HG03521 (cell line): ENCODE measurements at regions not wholly inside any gene's neighbourhood (a gene's known extent, or its start where the extent isn't known, plus 50 kb on each side); places are given as distances from the start of the nearest gene placed in this dataset.

Source experiments
- ATAC-seq: cut with Tn5 transposase; IDR thresholded peaks from one replicate; pipeline ENCODE4 v1.9.1; 2021; ENCODE audit warnings: mild to moderate bottlenecking, moderate library complexity; ENCODE audit not compliant: unreplicated experiment

DNA sequence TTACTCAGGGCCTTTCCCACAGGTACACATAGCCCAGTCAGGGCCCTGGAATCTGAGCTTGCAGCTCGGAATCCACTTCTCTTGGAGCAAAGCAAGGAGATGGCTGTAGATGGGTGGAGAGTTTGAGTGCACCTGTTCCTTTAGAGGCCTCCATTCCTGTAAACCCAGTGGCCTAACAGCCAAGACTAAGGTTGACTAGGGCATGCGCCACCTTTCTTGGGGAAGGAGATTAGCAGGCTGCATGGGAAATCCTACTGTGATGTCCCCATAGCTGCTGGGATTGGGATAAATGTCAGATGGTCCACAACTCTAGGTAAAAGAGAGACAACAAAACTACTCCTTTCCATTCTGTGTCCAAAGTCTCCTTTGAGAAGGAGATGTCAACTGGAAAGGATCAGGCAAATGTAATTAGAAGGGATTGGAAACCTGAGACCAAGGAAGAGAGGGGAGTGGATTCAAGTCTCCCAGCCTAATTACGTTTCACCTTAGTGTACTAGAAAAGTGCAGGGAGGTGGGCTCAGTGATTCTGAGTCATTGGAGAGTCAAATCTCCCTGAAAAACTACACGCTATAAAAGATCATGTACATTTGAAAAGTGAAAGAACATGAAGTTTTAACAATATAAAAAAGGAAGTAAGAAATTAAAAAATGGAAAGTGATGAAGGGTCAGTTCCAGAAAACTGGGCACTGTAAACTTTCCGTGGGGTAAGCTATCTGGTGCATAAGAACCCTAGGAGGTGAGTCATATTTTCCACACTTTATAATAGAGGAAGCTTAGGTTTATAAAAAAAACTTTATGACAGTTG lies 104.2 kb downstream of the SEC61B start:
- ATAC-seq = no peak

DNA sequence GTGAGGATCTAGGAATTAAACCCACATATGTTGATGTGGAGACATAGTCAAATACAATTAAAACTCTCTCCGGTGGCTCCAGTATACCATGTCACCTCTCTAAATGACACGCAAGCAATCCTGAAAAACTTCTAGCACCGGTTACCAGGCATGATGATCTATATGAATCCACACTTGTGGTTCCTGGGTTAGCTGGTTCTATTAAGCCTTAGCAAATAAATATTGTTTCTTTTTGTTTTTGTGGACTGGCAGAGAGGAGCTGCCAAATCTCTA lies 104.8 kb downstream of the SEC61B start:
- ATAC-seq = no peak

DNA sequence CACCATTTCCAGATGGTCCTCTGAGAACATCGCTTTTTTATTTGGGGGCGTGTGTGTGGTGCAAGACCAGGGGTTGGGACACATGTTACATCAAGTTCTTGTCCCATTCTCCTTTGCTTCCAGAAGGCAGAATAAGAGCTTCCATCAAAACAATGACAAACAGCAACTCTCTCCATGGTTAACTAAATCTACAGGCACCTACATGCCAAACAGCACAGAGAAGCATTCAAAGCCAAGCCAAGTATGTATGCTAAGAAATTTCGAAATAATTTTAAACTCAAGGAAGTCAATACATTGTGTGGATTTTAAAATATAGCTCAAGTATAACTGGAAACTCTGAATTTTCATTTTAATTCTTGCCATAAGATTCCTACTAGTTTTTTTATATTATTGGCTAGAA lies 105.6 kb downstream of the SEC61B start:
- ATAC-seq = no peak

DNA sequence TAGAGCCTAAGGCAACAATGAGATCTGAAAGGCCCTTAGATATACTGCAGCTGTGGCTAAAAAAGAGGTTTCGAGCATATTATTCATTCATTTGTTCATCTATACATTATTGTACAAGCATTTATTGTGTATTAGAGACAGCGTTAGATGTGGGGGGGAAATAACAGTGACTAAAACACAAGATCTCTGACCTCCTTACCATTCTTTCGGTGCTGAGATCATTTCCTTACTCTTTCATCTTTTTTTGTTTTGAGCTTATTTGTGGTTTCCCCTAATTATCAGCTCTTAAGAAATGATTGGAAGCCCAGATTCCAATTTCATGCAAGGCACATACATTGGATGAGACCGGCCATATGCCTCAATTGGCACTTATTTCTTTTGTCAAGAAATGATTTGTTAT lies 113.2 kb downstream of the SEC61B start:
- no peak for ATAC-seq

DNA sequence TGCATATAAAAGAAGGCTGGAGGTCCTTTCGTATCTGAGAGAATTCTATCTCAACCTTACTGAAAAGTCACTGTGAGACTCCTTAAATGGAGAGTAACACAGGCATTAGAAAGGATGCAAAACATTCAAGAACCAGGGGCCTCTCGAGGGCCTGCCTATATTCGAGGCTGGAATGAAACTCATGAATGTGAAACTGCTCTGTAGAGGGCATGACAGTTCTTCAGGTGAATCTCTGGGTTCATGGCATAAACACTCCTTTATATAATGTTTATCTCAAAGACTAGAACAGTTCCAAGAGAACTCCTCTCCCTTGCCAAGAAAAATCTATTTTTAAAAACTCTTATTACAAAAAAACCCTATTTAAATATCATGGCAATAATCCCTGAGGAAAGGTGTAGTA lies 113.9 kb downstream of the SEC61B start:
- no peak for ATAC-seq

DNA sequence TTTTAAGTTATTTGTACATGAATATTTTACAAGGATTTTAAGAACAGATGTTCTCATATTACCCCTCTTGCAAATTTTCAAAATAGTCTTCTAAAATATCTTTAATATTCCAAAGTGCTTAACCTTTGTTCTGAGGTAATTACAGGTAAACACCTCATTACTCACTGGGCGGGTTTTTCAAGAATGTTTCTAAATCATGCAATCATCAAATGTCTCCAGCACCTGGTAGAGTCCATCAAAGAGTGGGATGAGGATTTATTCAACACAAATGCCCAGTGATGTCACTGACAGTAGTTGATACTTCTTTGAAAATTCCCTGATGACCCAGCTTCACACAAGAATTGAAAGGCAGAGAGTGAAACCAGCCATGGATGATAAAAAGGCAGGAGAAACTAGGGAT lies 114.4 kb downstream of the SEC61B start:
- no peak for ATAC-seq

DNA sequence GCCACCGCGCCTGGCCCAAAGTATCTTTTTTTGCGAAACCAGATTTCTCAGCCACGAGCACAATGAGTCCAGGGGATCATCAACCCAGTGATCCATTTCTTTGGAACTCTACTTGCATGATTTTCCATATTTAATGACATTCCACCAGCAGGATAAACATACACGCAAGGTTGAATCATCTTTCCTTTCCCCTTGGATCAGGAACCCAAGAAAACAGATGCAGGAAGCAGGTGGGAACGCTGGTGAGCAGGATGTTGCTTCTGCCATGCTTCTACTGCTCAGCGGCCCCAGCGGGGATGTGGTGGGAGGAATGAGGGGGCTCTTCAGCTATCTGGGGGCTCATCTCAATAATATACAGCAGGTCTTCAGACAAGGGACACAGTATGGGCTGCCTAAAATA lies 118.2 kb downstream of the SEC61B start:
- no peak for ATAC-seq

DNA sequence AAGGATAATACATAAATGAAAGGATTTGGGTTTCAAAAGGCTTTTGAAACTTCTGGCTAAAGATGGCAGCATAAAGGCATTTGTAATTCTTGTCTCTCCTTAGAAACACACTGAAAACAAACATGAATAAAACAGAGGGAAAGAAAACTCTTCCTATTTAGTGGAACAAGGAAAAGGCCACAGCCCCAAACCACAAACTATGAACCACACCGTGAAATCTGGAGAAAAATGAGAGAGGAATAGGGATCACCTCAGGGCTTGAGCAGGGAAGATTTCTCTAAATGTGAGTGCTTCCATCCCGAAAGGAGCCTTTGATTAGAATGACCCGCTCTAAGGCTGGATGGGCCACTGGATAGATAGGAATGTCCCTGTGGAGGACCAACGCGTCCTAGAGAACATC lies 119.6 kb downstream of the SEC61B start:
- ATAC-seq = no peak

DNA sequence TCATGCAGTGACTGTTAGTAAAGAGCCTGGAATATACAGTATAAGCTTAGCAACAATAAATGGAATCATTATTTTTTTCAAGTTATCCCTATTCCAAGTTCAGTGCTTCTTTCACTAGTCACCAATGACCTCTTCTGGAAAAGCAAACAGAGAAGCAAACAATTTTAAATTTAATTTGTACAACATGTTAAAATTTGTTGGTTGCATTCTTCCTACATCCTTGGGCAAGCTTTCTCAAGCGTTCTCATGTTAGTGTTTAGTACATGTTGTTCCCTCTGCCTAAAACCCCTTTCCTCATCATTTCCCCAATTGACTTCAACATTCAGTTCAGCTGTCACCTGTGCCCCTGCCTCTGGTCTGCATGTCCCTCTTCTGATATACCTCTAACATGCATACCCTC lies 123.4 kb downstream of the SEC61B start:
- no peak for ATAC-seq

DNA sequence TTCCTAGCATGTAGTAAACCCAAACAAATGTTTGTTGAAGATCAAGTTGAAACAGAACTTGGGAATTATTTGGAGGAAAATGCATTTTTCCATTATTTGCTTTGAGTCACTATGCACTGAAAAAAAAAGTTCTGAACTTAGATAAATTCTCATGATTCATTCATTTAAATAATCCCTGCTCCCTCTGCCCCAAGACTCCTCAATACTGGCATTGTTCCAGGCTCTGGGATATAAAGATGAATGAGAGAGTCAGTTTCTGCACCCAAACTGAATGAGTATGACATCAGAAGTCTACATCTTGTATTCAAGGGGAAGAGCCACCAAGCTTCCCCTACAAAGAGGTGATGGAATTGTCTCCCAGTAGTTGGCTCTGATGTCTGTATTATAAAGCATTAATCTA lies 123.9 kb downstream of the SEC61B start:
- no peak for ATAC-seq

DNA sequence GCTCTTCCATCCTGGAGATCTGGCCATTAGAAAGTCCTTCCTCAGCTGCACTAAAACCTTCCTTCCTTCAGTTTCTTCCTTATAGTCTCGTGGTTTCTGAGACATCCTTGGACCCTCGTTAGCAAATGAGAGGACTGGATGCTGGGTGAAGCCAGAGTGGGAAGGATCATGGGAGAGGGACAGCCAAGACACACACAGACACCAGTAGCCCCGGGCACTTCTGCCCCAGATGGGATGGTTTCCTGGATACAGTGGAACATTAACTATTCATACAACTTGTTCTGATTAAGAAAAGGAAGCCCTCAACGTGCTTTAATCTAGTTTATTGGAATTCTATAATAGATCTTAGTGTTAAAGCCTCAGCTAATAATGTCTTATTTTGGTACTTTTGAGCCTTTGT lies 125.5 kb downstream of the SEC61B start:
- ATAC-seq = no peak

DNA sequence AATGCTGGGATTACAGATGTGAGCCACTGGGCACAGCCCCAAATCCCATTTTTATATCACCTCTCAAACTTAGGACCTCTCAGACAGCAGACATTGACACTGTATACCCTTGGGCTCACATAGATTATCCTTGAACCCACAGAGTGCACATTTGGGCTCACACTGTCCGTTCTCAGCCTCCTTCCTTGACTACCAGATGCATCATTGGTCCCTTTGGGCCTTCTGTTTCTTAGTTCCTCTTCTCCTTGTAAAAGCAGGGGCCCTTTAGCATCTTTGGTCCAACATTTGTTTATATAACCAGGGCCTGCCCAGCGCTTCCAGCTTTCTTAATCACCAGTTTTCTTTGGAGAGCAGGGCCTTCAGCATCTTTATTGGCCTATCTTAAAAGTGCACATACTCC lies 126.2 kb downstream of the SEC61B start:
- no peak for ATAC-seq

DNA sequence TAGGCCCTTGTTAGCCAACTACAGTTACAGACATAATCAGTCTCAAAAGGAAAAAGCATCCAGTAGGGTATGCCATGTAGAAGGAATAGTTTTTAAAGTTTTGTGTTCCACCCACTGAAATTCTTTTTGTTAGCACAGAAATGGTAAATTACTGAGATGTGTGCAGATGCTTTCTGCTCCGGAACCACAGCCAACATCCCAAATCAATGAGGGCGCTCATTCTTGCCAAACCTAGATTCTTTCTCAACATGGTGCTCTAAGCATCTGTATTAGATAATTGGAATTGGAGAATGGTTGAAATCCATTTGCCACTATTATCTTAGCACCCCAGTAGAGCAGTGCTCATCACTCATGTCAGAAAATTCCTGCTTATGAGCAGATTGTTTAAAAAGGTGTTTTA lies 127.8 kb downstream of the SEC61B start:
- no peak for ATAC-seq

DNA sequence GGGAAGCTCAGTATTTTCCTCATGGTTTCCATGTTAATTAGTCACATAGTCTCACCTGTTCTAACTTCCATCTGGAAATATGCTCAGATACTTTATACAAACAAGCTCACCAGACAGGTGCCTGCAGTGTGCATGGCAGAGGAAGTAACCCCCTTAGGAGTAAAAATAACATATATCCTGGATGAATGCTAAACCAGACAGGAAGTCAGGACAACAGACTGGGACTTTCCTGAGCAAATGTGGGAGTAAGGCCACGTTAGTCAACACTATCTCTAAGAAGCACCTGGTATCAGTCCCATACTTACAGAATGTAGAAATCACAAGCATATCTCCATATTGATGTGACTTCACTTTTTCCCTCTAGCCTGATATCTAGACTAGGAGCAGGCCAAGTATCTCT lies 128.4 kb downstream of the SEC61B start:
- no peak for ATAC-seq

DNA sequence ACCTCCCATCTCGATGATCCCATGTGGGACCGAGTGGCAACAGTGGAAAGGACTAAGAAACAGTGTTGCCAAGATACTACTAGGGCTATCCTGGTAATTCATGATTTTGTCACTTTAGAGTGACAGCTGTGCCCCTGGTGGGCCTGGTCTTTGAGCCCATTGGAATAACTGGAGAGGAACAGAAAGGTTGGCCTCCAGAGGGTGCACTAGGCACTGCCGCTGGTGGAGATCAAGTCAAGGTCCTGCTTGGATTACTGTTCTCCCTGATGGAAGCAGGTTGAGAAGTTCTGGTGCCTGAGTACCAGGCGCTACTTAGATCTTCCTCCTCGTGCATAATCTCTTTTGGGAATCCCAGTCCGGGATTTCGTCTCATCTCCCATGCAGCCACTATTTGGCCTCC lies 129.6 kb downstream of the SEC61B start:
- ATAC-seq = no peak

DNA sequence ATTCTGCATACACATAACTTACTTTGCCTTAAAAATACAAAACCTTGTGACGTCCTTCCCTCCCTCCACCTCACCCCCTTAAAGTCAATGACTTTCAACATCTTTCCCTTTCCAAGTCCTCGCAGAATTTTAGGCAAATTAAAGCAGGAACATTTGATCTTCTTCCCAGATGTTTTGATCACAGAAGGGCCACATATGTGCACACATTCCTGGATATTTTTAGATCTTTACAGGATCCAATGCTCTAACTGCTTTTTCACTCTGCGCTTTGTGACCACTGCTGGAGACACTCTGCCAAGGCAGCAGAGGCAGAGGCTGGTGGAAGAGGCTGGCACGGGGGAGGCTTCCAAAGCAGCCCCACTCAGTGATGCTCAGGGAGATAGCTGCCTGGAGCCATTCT lies 130.7 kb downstream of the SEC61B start:
- no peak for ATAC-seq

DNA sequence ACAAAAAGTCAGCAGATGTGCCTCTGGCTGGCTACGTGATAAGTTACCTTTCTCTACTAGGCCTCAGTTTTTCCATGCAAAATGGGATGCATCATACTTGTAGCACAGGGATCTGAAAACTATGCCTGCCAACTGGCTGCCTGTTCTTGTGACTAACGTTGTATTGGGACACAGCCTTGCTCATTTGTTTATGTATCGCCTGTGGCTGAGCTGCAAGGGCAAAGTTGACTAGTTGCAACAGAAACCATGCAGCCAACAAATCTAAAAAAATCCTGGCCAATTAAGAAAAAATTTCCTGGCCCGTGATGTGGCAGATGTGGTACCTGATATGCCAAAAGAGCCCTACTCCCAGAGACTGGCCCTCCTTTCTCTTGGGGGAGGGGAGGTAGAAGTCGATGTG lies 131.3 kb downstream of the SEC61B start:
- ATAC-seq = no peak

DNA sequence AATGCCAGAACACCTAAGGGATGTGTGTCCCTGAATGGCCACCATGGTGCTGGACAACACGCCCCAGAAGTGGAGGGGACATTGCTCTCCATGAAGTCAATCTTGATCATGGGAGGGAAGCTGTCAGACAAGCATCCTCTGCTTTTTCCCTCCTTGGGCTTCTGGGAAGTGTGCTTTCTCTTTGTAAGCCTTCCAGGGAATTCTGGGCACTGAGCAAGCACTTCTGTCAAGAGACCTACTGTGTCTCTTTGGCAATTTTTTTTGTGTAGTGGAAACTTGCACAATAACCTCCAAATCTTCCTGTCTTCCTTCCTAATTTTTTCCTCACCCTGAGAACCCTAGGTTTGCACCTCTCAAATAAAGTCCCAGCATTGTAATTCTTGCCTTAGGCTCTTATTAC lies 132.0 kb downstream of the SEC61B start:
- ATAC-seq = no peak

DNA sequence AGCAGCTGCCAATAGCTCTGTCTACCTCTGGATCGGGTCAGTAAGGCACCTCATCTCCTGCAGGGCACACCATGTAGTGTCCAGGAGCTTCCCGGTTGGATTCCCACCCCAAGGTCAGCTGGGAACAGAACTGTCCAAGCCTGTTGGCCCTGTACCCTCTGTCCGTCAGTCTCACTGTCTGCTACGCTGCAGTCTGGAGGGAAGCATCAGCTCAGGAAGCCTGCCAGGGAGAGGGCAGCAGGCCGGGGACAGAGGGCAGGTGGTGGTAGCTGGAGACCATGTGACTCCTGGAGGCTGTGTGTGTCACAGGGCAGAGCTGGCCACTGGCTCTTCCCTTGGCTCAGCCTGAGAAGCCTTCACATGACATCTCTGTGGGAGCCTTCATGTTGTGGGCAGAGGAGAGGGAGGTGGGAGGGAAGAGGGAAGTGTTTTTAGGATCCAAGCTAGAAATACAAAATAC lies 134.5 kb downstream of the SEC61B start:
- no peak for ATAC-seq

DNA sequence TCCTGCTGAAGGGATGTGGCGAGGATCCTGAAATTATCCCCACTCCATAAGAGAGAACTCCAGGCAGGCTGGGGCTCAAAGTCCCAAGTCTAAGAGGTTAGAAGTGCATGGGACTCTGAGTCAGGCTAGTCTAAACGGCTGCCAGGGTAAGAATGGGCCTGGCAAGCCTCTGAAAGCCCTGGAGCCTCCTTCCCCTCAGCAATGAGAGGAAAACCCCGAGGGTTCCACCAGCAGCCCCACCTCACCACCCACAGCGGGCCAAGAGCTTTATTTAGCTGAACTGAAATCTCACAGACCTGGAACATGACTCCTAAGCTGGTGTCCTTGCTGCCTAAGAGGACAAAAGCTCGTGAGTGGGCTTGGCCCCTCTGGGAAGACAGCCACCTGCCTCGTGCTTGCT lies 135.5 kb downstream of the SEC61B start:
- ATAC-seq = no peak

DNA sequence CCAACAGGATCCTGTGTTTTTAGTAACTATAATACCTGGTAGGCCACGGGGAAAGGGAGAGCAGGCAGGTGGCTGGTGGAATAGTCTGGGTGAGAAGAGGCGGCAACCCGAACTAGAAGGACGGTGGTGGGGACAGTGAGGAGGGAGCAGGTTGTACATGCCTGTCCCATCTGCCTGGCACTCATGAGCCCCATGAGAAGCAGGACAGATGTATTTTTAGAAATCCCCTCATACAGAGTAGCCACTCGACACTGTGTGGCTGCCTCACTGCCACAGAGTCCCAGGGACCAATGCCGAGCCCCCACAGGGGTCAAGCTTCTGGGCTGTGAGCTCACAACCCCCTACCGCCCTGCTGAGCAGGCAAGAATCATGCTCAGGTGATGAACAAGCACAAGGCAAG lies 136.6 kb downstream of the SEC61B start:
- ATAC-seq = no peak

DNA sequence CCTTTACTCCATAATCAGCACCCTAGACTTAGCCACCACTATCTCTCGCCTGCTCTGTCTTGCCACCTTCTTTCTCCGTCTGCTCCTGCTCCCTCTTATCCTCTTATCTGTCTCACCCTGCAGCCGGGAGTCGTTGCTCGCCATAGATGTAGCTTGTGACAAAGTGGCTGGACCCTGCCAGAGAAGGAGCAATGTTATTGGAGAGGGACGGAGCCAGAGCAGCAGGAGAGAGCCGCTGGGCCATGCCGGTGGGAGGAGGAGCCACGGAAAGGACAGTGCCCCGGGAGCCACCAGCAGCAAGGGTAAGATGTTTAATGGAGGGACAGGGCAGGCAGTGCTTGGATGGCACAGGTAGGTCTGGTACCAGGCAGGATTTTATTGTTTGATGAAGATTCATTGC lies 137.3 kb downstream of the SEC61B start:
- no peak for ATAC-seq

DNA sequence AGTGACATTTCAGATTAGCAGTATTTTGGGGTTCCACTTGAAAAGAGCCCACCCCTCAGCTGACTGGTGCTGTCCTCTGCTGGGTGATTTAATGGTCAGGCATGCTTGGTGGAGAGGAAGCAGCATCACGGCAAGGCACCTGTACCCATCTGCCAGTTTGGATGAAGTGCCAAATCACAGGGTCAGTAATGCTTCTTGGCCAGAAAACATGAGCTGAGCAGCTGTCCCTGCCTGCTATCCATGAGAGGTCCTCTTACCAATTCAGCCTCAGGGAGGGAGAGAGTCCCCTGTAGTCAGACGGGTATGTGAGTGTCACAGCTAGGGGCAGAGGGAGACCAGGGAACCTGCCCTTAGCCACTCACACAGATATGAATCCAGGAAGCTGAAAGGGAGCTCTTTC lies 137.9 kb downstream of the SEC61B start:
- ATAC-seq = no peak
